ENCODE measurements at regions not wholly inside any gene's neighbourhood (a gene's known extent, or its start where the extent isn't known, plus 50 kb on each side); places are given as distances from the start of the nearest gene placed in this dataset.

GRCh38 chr1:57984277-57984676 lies 560.4 kb upstream of the DAB1 start:
- DNase-seq (no peak), ATAC-seq (no peak)
- Histone ChIP-seq H3K9me3 (no peaks in the 10 kb centered on the region), H3K4me1 (no peaks in the 10 kb centered on the region), H3K4me3 (no peak overlapping the region), H3K36me3 (replicated peaks in 1 of 2; ENCODE audit: insufficient read depth in 1 of 2, low read depth in 2 of 2) (no peaks in the 10 kb centered on the region), H3K27me3 (no peaks in the 10 kb centered on the region), H3K27ac (no peak overlapping the region)
- TF ChIP-seq POLR2A (IDR thresholded peaks at IDR 0.05) (no peak), CTCF (IDR thresholded peaks at IDR 0.05) (no peak)
- intact Hi-C loops (cut with DNase I) = no loop called here

GRCh38 chr1:57983441-57983840 lies 559.6 kb upstream of the DAB1 start:
- H3K4me1 ChIP-seq = no peaks in the 10 kb centered on the region
- H3K27ac ChIP-seq = no peak overlapping the region
- DNase-seq (no peak), ATAC-seq (no peak)
- WGBS, 2 donors = 75 to 76% methylated on average over 3 of the region's 3 CpGs
- intact Hi-C loops (cut with DNase I) = no loop called here
- H3K36me3 ChIP-seq (replicated peaks in 1 of 2; ENCODE audit: insufficient read depth in 1 of 2, low read depth in 2 of 2) = no peaks in the 10 kb centered on the region
- H3K27me3 ChIP-seq = no peaks in the 10 kb centered on the region
- H3K4me3 ChIP-seq = no peak overlapping the region
- no peak for TF ChIP-seq CTCF (IDR thresholded peaks at IDR 0.05)
- TF ChIP-seq POLR2A (IDR thresholded peaks at IDR 0.05) = no peak
- no peaks in the 10 kb centered on the region for H3K9me3 ChIP-seq

GRCh38 chr1:57982852-57983251 lies 559.0 kb upstream of the DAB1 start:
- no peak for ATAC-seq
- Histone ChIP-seq H3K27me3 (no peaks in the 10 kb centered on the region), H3K4me3 (no peak overlapping the region), H3K27ac (no peak overlapping the region), H3K9me3 (no peaks in the 10 kb centered on the region), H3K36me3 (replicated peaks in 1 of 2; ENCODE audit: insufficient read depth in 1 of 2, low read depth in 2 of 2) (no peaks in the 10 kb centered on the region), H3K4me1 (no peaks in the 10 kb centered on the region)
- intact Hi-C loops (cut with DNase I) = no loop called here
- WGBS, 2 donors = 67 to 68% methylated on average over 4 of the region's 4 CpGs
- TF ChIP-seq CTCF (IDR thresholded peaks at IDR 0.05) (no peak), POLR2A (IDR thresholded peaks at IDR 0.05) (no peak)
- DNase-seq = no peak

- no peak overlapping the region for H3K4me3 ChIP-seq
- WGBS, 2 donors = 51 to 54% methylated on average over 5 of the region's 5 CpGs
- intact Hi-C loops (cut with DNase I) = no loop called here
- no peaks in the 10 kb centered on the region for H3K4me1 ChIP-seq
- H3K9me3 ChIP-seq = no peaks in the 10 kb centered on the region
- ATAC-seq = no peak
- no peaks in the 10 kb centered on the region for H3K27me3 ChIP-seq
- no peak for DNase-seq
- no peak overlapping the region for H3K27ac ChIP-seq
- no peaks in the 10 kb centered on the region for H3K36me3 ChIP-seq (replicated peaks in 1 of 2; ENCODE audit: insufficient read depth in 1 of 2, low read depth in 2 of 2)
- TF ChIP-seq POLR2A (IDR thresholded peaks at IDR 0.05) (no peak), CTCF (IDR thresholded peaks at IDR 0.05) (no peak)
These were observed 552.4 kb upstream of the DAB1 start for GRCh38 chr1:57976216-57976615.

- DNase-seq (no peak), ATAC-seq (no peak)
- WGBS, 2 donors = 76 to 82% methylated on average over 5 of the region's 5 CpGs
- no peak overlapping the region for H3K4me3 ChIP-seq
- intact Hi-C loops (cut with DNase I) = no loop called here
- no peak for TF ChIP-seq CTCF (IDR thresholded peaks at IDR 0.05)
- no peaks in the 10 kb centered on the region for H3K36me3 ChIP-seq (replicated peaks in 1 of 2; ENCODE audit: insufficient read depth in 1 of 2, low read depth in 2 of 2)
- H3K27me3 ChIP-seq = no peaks in the 10 kb centered on the region
- H3K9me3 ChIP-seq = no peaks in the 10 kb centered on the region
- no peaks in the 10 kb centered on the region for H3K4me1 ChIP-seq
- H3K27ac ChIP-seq = no peak overlapping the region
These were observed 544.5 kb upstream of the DAB1 start for GRCh38 chr1:57968321-57968720.

Measured in body of pancreas (tissue), 4 donors.